ENCODE measurements at regions not wholly inside any gene's neighbourhood (a gene's known extent, or its start where the extent isn't known, plus 50 kb on each side); places are given as distances from the start of the nearest gene placed in this dataset.

DNA sequence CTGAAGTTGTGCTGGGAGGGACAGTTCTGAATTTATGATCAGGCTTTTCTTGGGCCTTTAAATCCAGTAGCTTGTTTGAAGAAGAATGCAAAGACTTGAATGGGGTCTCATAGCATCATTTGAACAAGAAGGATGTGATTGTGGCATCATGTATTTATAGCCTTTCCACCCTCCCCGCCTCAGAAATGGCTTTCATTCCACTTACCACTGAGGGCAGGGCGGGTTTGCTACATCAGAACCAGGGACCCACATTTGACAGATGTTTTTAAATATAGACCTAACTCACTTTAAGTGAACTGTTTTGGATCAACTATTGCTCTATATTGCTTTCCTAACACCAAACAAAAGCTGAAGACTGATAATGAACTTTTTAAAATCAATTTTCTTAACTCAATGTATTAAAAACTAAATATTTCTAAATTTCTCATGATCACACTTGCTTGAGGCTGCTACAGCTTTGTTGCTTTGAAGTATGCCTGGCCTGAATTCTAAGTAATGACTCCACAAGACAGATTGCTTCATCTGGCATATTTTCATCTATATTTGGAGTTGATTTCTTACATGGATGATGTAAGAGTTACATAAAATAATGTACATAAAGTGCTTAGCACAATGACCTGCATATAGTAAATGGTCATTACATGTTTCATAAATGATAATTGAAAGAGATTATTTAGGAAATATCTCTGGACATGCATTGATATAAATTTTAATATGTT, 1552.9 kb upstream of the SLC39A10 start:
- TF ChIP-seq, protein P1, sequence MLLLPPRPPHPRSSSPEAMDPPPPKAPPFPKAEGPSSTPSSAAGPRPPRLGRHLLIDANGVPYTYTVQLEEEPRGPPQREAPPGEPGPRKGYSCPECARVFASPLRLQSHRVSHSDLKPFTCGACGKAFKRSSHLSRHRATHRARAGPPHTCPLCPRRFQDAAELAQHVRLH (CRISPR knock-in tag; IDR thresholded peaks at IDR 0.05; ENCODE audit: borderline replicate concordance, low read depth): no peak
- TF ChIP-seq GABPA (IDR thresholded peaks at IDR 0.05; ENCODE audit: low read depth, low read length) (no peak), GABPA (CRISPR knock-in tag; IDR thresholded peaks at IDR 0.05; ENCODE audit: low read depth) (no peak), CBX1 (IDR thresholded peaks at IDR 0.05; ENCODE audit: low read depth) (no peak), ZNF121 (CRISPR knock-in tag; IDR thresholded peaks at IDR 0.05) (no peak)
- TF ChIP-seq, protein P2, sequence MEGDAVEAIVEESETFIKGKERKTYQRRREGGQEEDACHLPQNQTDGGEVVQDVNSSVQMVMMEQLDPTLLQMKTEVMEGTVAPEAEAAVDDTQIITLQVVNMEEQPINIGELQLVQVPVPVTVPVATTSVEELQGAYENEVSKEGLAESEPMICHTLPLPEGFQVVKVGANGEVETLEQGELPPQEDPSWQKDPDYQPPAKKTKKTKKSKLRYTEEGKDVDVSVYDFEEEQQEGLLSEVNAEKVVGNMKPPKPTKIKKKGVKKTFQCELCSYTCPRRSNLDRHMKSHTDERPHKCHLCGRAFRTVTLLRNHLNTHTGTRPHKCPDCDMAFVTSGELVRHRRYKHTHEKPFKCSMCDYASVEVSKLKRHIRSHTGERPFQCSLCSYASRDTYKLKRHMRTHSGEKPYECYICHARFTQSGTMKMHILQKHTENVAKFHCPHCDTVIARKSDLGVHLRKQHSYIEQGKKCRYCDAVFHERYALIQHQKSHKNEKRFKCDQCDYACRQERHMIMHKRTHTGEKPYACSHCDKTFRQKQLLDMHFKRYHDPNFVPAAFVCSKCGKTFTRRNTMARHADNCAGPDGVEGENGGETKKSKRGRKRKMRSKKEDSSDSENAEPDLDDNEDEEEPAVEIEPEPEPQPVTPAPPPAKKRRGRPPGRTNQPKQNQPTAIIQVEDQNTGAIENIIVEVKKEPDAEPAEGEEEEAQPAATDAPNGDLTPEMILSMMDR (CRISPR knock-in tag; IDR thresholded peaks at IDR 0.05): no peak
